Naive thymus-derived CD4-positive, alpha-beta T cell (primary cell): ENCODE measurements at regions not wholly inside any gene's neighbourhood (a gene's known extent, or its start where the extent isn't known, plus 50 kb on each side); places are given as distances from the start of the nearest gene placed in this dataset.
A peak's percentile ranks its signal among the peaks of the same experiment; 100 is the strongest.

ENCODE experiments used
- ATAC-seq: fragments of 150-1000 bp; cut with Tn5 transposase; 2 replicates; pipeline ENCODE4 v1.10.0; 2021; ENCODE audit warnings: mild to moderate bottlenecking, moderate library complexity
- CTCF ChIA-PET: fragments of 350-600 bp; sonication (Branson Sonifier 250); formaldehyde crosslinking; loops from one replicate; lab custom pipeline; 2021; ENCODE audit warnings: antibody characterized with exemption; lab: Charles Lee
- POLR2A ChIA-PET: fragments of 350-600 bp; sonication (Branson Sonifier 250); formaldehyde crosslinking; loops from one replicate; lab custom pipeline; 2021; ENCODE audit warnings: antibody characterized with exemption, inconsistent platforms; lab: Charles Lee
- DNase-seq, 9 donors: peaks; one replicate each; pipeline versions ENCODE4 v3.0.0 to v3.0.0-alpha.2; 2020 to 2022; ENCODE audit warnings: mixed read lengths in 1 of 9
- H3K27ac ChIP-seq: one replicate; pipeline ENCODE4 v1.7.0; 2013; ENCODE audit warnings: mild to moderate bottlenecking, low read depth, low read length, moderate library complexity
- H3K27me3 ChIP-seq, 2 donors: one replicate each; pipeline ENCODE4 v1.7.0; 2013; ENCODE audit warnings: low read length in 2 of 2, mild to moderate bottlenecking in 2 of 2, moderate library complexity in 2 of 2; ENCODE audit not compliant: control insufficient read depth in 2 of 2, insufficient read depth in 2 of 2
- H3K36me3 ChIP-seq, 3 experiments: 1 replicate in 2 of 3; 2 replicates in 1 of 3; pipeline ENCODE4 v1.7.0; 2013; ENCODE audit warnings: low read length in 3 of 3, mild to moderate bottlenecking in 3 of 3, moderate library complexity in 1 of 3; ENCODE audit not compliant: insufficient read depth in 3 of 3, control insufficient read depth in 2 of 3
- H3K4me1 ChIP-seq, 2 donors: one replicate each; pipeline ENCODE4 v1.7.0; 2013; ENCODE audit warnings: low read length in 2 of 2, mild to moderate bottlenecking in 2 of 2, moderate library complexity in 1 of 2; ENCODE audit not compliant: control insufficient read depth in 2 of 2, insufficient read depth in 2 of 2
- H3K4me3 ChIP-seq: 2 replicates; pipeline ENCODE4 v1.7.0; 2013; ENCODE audit warnings: mild to moderate bottlenecking, low read length
- H3K9me3 ChIP-seq, 3 experiments: 1 replicate in 2 of 3; 2 replicates in 1 of 3; pipeline ENCODE4 v1.7.0; 2013; ENCODE audit warnings: low read length in 3 of 3; ENCODE audit not compliant: control insufficient read depth in 2 of 3
- H3K27ac Mint-ChIP-seq, 9 donors: one replicate each; pipeline ENCODE4 v1.8.0; 2020 to 2022; ENCODE audit warnings: mixed read lengths in 9 of 9, mild to moderate bottlenecking in 8 of 9, moderate library complexity in 5 of 9, inconsistent platforms in 2 of 9
- H3K27me3 Mint-ChIP-seq, 5 donors: one replicate each; pipeline ENCODE4 v1.8.0; 2021 to 2022; ENCODE audit warnings: mixed read lengths in 5 of 5, mild to moderate bottlenecking in 1 of 5
- H3K36me3 Mint-ChIP-seq, 5 donors: one replicate each; pipeline ENCODE4 v1.8.0; 2020 to 2022; ENCODE audit warnings: mixed read lengths in 5 of 5, mild to moderate bottlenecking in 3 of 5, inconsistent platforms in 1 of 5
- H3K4me1 Mint-ChIP-seq, 7 donors: one replicate each; pipeline ENCODE4 v1.8.0; 2020 to 2022; ENCODE audit warnings: mixed read lengths in 7 of 7, mild to moderate bottlenecking in 3 of 7, inconsistent platforms in 1 of 7
- H3K4me3 Mint-ChIP-seq, 10 donors: one replicate each; pipeline ENCODE4 v1.8.0; 2020 to 2022; ENCODE audit warnings: mild to moderate bottlenecking in 10 of 10, mixed read lengths in 10 of 10, moderate library complexity in 6 of 10, inconsistent platforms in 2 of 10
- H3K9me3 Mint-ChIP-seq, 11 donors: one replicate each; pipeline ENCODE4 v1.8.0; 2020 to 2022; ENCODE audit warnings: mixed read lengths in 11 of 11, mild to moderate bottlenecking in 4 of 11, inconsistent platforms in 1 of 11, moderate library complexity in 1 of 11
- intact Hi-C, 2 donors: fragments of 100-400 bp; cut with micrococcal nuclease; formaldehyde crosslinking; loops; one replicate each; pipeline ENCODE4 v1.15.1; 2023

DNA sequence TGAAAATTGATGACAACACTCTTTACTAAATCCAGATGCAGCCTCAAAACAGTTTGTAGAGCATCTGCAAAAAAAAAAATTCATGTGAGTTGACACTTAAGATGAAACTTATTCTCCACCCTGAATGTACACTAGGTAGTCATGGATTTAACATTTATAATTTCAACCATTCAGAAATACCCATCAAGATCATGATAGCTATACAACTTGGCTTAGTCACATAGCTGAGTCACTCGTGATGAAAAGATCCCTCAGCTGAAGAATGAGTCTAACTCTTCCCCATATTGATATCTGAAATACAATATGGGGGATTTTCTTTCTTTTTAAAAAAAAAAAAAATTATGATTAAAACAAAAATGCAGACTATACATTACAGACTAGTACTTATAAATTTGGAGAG, 104.8 kb upstream of the PLEKHG7 start:
- Histone ChIP-seq H3K27me3 (no peaks in the 10 kb centered on the region), H3K4me3 (no peak overlapping the region), H3K36me3 (no peaks in the 10 kb centered on the region), H3K27ac (no peak overlapping the region), H3K4me1 (peaks cover 23 to 26% of the 10 kb centered on the region in 2 donors), H3K9me3 (peaks cover 0 to 12% (median 3%) of the 10 kb centered on the region in 3 experiments)
- intact Hi-C loops, result no loop called here
- ChIA-PET POLR2A (interaction anchor here (0.7 to 0.9 kb wide), 3 partner anchors 24 to 525 kb away, joined by 3 to 4 read pairs (median 3); no protein-coding TSS in a partner anchor), CTCF (interaction anchor here (0.6 to 0.8 kb wide), 3 partner anchors 445 to 1239 kb away, joined by 3 to 5 read pairs (median 3); no protein-coding TSS in a partner anchor)
- peaks cover 11 to 73% (median 15%) of the 10 kb centered on the region in 5 donors for H3K36me3 Mint-ChIP-seq
- ATAC-seq (no peak), DNase-seq (no peak)
- peaks cover 5 to 47% (median 17%) of the 10 kb centered on the region in 11 donors for H3K9me3 Mint-ChIP-seq
- no peaks in the 10 kb centered on the region for H3K27me3 Mint-ChIP-seq
- peaks cover 20 to 56% (median 33%) of the 10 kb centered on the region in 7 donors for H3K4me1 Mint-ChIP-seq
- H3K27ac Mint-ChIP-seq, result peak overlapping the region in 6 of 9 donors; percentile 0 to 100 (median 48)
- peak overlapping the region in 1 of 10 donors; percentile 45 for H3K4me3 Mint-ChIP-seq

DNA sequence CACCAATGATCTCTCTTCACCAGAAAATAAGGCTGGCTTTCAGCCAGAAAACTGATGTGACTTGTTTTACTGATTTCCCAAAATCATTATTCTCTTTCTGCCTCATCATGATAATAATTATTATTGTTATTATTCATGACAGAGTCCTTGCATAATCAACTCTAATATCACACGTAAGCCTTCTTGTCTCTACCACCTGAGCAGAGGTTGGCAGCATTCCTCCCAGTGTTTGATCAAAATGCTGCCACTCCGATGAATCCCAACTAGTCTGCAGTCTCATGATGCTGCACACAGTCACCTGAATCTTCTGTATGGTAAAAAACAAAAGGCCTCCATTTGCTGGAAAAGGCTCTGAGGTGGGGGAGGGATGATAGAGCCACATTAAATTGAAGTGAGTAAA, 105.7 kb upstream of the PLEKHG7 start:
- ATAC-seq, result no peak
- H3K4me1 ChIP-seq, result peaks cover 27 to 30% of the 10 kb centered on the region in 2 donors
- ChIA-PET POLR2A (no interaction called here), CTCF (no interaction called here)
- H3K27ac ChIP-seq, result no peak overlapping the region
- H3K27ac Mint-ChIP-seq, result peak overlapping the region in 6 of 9 donors; percentile 61 to 100 (median 94)
- no peak for DNase-seq
- H3K27me3 ChIP-seq, result no peaks in the 10 kb centered on the region
- H3K4me3 Mint-ChIP-seq, result no peak overlapping the region
- H3K36me3 ChIP-seq, result no peaks in the 10 kb centered on the region
- peaks cover 0 to 12% (median 3%) of the 10 kb centered on the region in 3 experiments for H3K9me3 ChIP-seq
- H3K27me3 Mint-ChIP-seq, result no peaks in the 10 kb centered on the region
- H3K4me1 Mint-ChIP-seq, result peaks cover 23 to 56% (median 38%) of the 10 kb centered on the region in 7 donors
- intact Hi-C loops, result no loop called here
- H3K36me3 Mint-ChIP-seq, result peaks cover 11 to 71% (median 15%) of the 10 kb centered on the region in 5 donors
- no peak overlapping the region for H3K4me3 ChIP-seq
- peaks cover 5 to 46% (median 17%) of the 10 kb centered on the region in 11 donors for H3K9me3 Mint-ChIP-seq

DNA sequence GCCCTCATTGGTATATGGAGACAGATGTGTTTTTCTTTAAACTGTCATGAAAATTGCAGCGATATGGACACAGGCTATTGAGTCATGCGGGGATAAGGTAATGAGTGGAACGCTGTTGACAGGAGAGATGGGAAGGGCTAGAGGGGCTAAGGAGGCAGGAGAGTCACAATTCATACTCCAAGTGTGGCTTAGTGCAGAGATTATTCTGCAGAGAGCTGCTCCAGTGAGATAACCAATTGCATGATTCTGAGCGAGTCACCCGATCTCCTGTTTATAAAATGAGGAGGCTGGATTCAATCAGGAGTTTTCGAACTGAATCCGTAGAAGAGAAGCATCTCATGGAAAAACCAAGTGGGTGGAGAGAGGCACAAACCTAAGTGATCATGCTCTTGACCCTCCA, 106.4 kb upstream of the PLEKHG7 start:
- intact Hi-C loops, result no loop called here
- H3K27ac Mint-ChIP-seq, result peak overlapping the region in 8 of 9 donors; percentile 28 to 100 (median 94)
- H3K36me3 ChIP-seq, result no peaks in the 10 kb centered on the region
- no peak overlapping the region for H3K4me3 Mint-ChIP-seq
- no peak for ATAC-seq
- peaks cover 27 to 30% of the 10 kb centered on the region in 2 donors for H3K4me1 ChIP-seq
- POLR2A ChIA-PET, result interaction anchor here (0.8 to 6.0 kb wide), 2 partner anchors 195 to 451 kb away, joined by 4 to 53 read pairs; partner anchors contain the start of gene BTG1
- H3K9me3 ChIP-seq, result peaks cover 0 to 12% (median 3%) of the 10 kb centered on the region in 3 experiments
- no peaks in the 10 kb centered on the region for H3K27me3 ChIP-seq
- H3K4me3 ChIP-seq, result no peak overlapping the region
- no peak overlapping the region for H3K27ac ChIP-seq
- no peak for DNase-seq
- H3K27me3 Mint-ChIP-seq, result no peaks in the 10 kb centered on the region
- peaks cover 5 to 41% (median 14%) of the 10 kb centered on the region in 11 donors for H3K9me3 Mint-ChIP-seq
- peaks cover 23 to 59% (median 41%) of the 10 kb centered on the region in 7 donors for H3K4me1 Mint-ChIP-seq
- CTCF ChIA-PET, result no interaction called here
- peaks cover 11 to 69% (median 15%) of the 10 kb centered on the region in 5 donors for H3K36me3 Mint-ChIP-seq

DNA sequence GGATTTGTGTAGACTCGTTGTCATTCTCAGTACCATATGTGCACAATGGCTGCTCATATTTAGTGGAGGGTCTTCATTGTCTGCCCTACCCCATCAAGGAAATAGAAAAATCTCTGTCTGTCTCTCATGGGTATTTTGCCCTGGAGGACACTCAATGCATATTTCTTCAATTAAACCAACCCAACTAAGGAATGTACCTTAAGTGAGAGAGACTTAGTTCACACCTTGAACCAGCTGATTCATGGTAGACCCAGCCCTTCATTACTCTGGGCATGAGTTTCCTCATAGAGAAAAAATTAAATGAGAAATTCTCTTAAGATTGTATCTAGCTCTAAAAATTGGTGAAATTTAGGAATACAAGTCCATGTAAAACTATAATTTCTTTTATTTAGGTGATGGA, 107.1 kb upstream of the PLEKHG7 start:
- DNase-seq (no peak), ATAC-seq (no peak)
- ChIA-PET POLR2A (interaction anchor here (0.8 to 6.0 kb wide), 3 partner anchors 8 to 451 kb away, joined by 4 to 53 read pairs (median 6); partner anchors contain the start of gene BTG1), CTCF (no interaction called here)
- peaks cover 6 to 63% (median 10%) of the 10 kb centered on the region in 5 donors for H3K36me3 Mint-ChIP-seq
- intact Hi-C loops, result no loop called here
- peaks cover 27 to 30% of the 10 kb centered on the region in 2 donors for H3K4me1 ChIP-seq
- H3K27ac Mint-ChIP-seq, result peak overlapping the region; percentile 82 to 100 (median 98)
- H3K4me1 Mint-ChIP-seq, result peaks cover 23 to 63% (median 42%) of the 10 kb centered on the region in 7 donors
- H3K27me3 ChIP-seq, result no peaks in the 10 kb centered on the region
- H3K9me3 Mint-ChIP-seq, result peaks cover 4 to 34% (median 12%) of the 10 kb centered on the region in 11 donors
- no peaks in the 10 kb centered on the region for H3K36me3 ChIP-seq
- H3K4me3 Mint-ChIP-seq, result peak overlapping the region in 8 of 10 donors; percentile 15 to 63 (median 43)
- no peaks in the 10 kb centered on the region for H3K27me3 Mint-ChIP-seq
- H3K27ac ChIP-seq, result no peak overlapping the region
- peaks cover 0 to 12% (median 3%) of the 10 kb centered on the region in 3 experiments for H3K9me3 ChIP-seq
- H3K4me3 ChIP-seq, result no peak overlapping the region

DNA sequence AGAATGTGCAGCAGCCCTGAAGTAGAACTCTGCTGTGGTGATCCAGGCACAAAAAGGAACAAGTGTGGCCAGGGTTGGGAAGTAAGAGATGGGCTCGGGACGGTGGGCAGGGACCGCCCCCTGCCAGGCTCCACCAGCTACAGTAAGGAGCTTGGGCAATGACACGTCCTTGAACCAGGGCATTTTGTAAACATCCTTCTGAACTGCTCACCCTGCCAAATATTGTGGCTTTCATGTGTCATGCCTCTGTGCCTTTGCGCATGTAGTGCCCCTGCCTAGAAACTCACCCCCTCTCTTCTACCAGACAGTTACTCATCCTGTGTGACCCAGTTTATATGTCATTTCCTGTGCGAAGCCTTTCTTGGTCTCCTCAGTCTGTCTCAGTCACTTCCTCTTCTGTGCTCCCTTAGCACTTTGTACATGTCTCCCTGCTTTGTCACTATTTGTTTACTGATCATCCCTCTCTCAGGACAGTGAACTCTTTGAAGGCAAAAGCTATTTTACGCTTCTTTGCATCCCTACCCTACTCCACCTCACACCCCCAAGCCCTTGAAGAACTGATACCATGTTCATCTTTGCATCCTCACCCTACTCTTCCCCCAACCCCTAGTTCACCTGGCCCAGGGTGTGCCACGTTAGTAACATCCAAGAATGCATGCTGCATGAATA, 108.9 kb upstream of the PLEKHG7 start:
- H3K4me3 ChIP-seq, result peak overlapping the region; percentile 16
- ATAC-seq, result peak; percentile 95
- no peaks in the 10 kb centered on the region for H3K36me3 ChIP-seq
- H3K36me3 Mint-ChIP-seq, result peaks cover 0 to 49% (median 4%) of the 10 kb centered on the region in 5 donors
- H3K4me3 Mint-ChIP-seq, result peak overlapping the region; percentile 22 to 83 (median 72)
- no peaks in the 10 kb centered on the region for H3K9me3 ChIP-seq
- DNase-seq, result peak; percentile 51 to 97 (median 92)
- peaks cover 27 to 30% of the 10 kb centered on the region in 2 donors for H3K4me1 ChIP-seq
- peak overlapping the region; percentile 86 for H3K27ac ChIP-seq
- ChIA-PET CTCF (interaction anchor here (1.2 kb wide), 1 partner anchor 23 kb away, joined by 6 read pairs; no protein-coding TSS in a partner anchor), POLR2A (interaction anchor here (0.7 to 6.0 kb wide), 11 partner anchors 10 to 456 kb away, joined by 3 to 53 read pairs (median 5); partner anchors contain the start of gene BTG1)
- H3K9me3 Mint-ChIP-seq, result peaks cover 0 to 25% (median 2%) of the 10 kb centered on the region in 11 donors
- intact Hi-C loops, result loop anchor here (1.0 to 5.0 kb wide), 14 partner anchors 9 to 1083 kb away; partner anchors contain the start of genes EEA1 (in 2 of the 2), CRADD (in 1 of the 2), NUDT4 (in 1 of the 2) and UBE2N (in 1 of the 2)
- H3K4me1 Mint-ChIP-seq, result peaks cover 23 to 74% (median 44%) of the 10 kb centered on the region in 7 donors
- no peaks in the 10 kb centered on the region for H3K27me3 Mint-ChIP-seq
- H3K27ac Mint-ChIP-seq, result peak overlapping the region; percentile 90 to 100 (median 98)
- H3K27me3 ChIP-seq, result no peaks in the 10 kb centered on the region

DNA sequence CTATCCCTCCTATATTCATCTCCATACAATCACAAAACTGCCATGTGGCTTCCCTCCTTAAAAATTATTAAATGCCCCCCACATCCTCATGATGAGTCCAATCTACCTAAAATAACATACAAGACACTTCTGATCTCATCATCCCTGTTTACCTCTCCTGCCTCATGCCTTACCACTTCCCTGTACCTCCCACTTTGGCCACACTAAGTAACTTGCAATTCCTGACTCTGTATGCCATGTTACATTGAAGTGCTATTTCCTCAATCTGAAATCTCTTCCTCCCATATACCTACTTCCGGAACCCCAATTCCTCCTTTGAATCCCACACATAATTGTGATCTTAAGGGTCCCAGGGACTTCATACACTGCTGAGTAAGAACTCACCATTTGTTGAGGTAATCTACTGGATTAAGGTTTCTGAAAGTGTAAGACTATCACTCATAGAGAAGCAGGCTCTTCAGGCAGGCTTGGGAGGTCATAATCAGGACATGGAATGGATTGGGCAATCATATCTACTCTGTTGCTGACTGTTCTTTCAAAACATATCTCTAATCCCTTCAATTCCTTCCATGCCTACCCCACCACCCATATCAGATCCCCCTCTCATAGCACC, 117.6 kb upstream of the PLEKHG7 start:
- no peak for DNase-seq
- CTCF ChIA-PET, result no interaction called here
- Histone ChIP-seq H3K4me3 (no peak overlapping the region), H3K27me3 (no peaks in the 10 kb centered on the region), H3K9me3 (no peaks in the 10 kb centered on the region), H3K4me1 (no peaks in the 10 kb centered on the region), H3K36me3 (no peaks in the 10 kb centered on the region), H3K27ac (no peak overlapping the region)
- no peaks in the 10 kb centered on the region for H3K27me3 Mint-ChIP-seq
- peaks cover 0 to 17% (median 5%) of the 10 kb centered on the region in 7 donors for H3K4me1 Mint-ChIP-seq
- intact Hi-C loops, result no loop called here
- H3K27ac Mint-ChIP-seq, result peak overlapping the region in 3 of 9 donors; percentile 3 to 67 (median 36)
- H3K36me3 Mint-ChIP-seq, result peaks cover 8 to 32% (median 11%) of the 10 kb centered on the region in 5 donors
- ATAC-seq, result no peak
- POLR2A ChIA-PET, result no interaction called here
- H3K9me3 Mint-ChIP-seq, result peaks cover 0 to 22% (median 6%) of the 10 kb centered on the region in 11 donors
- H3K4me3 Mint-ChIP-seq, result no peak overlapping the region
